ENCODE measurements at regions not wholly inside any gene's neighbourhood (a gene's known extent, or its start where the extent isn't known, plus 50 kb on each side); places are given as distances from the start of the nearest gene placed in this dataset.

DNA sequence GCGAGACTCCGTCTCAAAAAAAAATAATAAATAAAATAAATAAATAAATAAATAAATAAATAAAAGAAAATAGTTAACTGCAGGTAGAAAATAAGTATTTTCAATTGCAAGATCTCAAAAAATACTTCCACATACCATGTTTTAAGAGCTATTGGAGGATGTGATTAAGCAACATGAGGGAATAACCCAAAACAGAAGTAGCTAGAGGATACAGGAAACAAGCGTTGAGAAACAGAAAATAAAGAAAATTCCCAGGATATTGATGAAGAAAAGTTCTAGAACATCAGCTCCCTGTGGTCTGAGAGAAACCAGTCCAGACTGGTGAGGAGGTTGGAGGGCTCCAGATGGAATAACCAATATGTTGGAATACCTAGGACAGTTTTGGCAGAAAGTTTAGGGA lies 57.3 kb upstream of the RND3 start:
- H3K4me3 ChIP-seq (ENCODE audit: low read depth, low read length), result no peak overlapping the region
- TF ChIP-seq, protein P1, sequence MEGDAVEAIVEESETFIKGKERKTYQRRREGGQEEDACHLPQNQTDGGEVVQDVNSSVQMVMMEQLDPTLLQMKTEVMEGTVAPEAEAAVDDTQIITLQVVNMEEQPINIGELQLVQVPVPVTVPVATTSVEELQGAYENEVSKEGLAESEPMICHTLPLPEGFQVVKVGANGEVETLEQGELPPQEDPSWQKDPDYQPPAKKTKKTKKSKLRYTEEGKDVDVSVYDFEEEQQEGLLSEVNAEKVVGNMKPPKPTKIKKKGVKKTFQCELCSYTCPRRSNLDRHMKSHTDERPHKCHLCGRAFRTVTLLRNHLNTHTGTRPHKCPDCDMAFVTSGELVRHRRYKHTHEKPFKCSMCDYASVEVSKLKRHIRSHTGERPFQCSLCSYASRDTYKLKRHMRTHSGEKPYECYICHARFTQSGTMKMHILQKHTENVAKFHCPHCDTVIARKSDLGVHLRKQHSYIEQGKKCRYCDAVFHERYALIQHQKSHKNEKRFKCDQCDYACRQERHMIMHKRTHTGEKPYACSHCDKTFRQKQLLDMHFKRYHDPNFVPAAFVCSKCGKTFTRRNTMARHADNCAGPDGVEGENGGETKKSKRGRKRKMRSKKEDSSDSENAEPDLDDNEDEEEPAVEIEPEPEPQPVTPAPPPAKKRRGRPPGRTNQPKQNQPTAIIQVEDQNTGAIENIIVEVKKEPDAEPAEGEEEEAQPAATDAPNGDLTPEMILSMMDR (IDR thresholded peaks at IDR 0.05; ENCODE audit: low read depth, low read length), result no peak
- TF ChIP-seq MYC (IDR thresholded peaks at IDR 0.05; ENCODE audit: low read depth, low read length), result no peak
- TF ChIP-seq POLR2A (IDR thresholded peaks at IDR 0.05; ENCODE audit: extremely low read depth, insufficient read length), result no peak
- TF ChIP-seq, protein P2, sequence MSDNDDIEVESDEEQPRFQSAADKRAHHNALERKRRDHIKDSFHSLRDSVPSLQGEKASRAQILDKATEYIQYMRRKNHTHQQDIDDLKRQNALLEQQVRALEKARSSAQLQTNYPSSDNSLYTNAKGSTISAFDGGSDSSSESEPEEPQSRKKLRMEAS (IDR thresholded peaks at IDR 0.05; ENCODE audit: low read depth, low read length), result no peak
- DNase-seq (ENCODE audit: low read depth), result no peak

DNA sequence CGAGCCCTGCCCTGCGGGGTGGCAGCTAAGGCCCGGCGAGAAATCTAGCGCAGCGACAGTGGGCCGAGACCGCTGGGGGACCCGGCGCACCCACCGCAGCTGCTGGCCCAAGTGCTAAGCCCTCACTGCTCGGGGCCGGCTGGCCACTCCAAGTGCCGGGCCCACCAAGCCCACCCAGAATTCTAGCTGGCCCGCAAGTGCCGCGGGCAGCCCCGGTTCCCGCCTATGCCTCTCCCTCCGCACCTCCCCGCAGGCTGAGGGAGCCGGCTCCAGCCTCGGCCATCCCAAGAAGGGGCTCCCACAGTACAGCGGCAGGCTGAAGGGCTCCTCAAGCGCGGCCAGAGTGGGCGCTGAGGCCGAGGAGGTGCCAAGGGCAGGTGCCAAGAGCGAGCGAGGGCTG lies 55.2 kb upstream of the RND3 start:
- H3K4me3 ChIP-seq (ENCODE audit: low read depth, low read length), result no peak overlapping the region
- no peak for TF ChIP-seq MYC (IDR thresholded peaks at IDR 0.05; ENCODE audit: low read depth, low read length)
- TF ChIP-seq, protein P2 (IDR thresholded peaks at IDR 0.05; ENCODE audit: low read depth, low read length), result no peak
- no peak for TF ChIP-seq POLR2A (IDR thresholded peaks at IDR 0.05; ENCODE audit: extremely low read depth, insufficient read length)
- TF ChIP-seq, protein P1 (IDR thresholded peaks at IDR 0.05; ENCODE audit: low read depth, low read length), result no peak
- no peak for DNase-seq (ENCODE audit: low read depth)

DNA sequence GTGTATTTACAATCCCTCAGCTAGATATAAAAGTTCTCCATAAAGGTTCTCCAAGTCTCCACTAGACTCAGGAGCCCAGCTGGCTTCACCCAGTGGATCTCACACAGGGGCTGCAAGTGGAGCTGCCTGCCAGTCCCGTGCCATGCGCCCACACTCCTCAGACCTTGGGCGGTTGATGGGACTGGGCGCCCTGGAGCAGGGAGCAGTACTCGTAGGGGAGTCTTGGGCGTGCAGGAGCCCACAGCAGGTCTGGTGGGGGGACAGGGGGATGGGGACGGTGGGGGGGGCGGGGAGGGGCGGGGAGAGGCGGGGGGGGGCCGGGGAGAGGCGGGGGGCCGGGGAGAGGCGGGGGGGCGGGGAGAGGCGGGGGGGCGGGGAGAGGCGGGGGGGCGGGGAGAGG lies 54.7 kb upstream of the RND3 start:
- DNase-seq (ENCODE audit: low read depth), result no peak
- H3K4me3 ChIP-seq (ENCODE audit: low read depth, low read length), result no peak overlapping the region
- TF ChIP-seq, protein P2 (IDR thresholded peaks at IDR 0.05; ENCODE audit: low read depth, low read length), result no peak
- TF ChIP-seq, protein P1 (IDR thresholded peaks at IDR 0.05; ENCODE audit: low read depth, low read length), result no peak
- TF ChIP-seq POLR2A (IDR thresholded peaks at IDR 0.05; ENCODE audit: extremely low read depth, insufficient read length) (no peak), MYC (IDR thresholded peaks at IDR 0.05; ENCODE audit: low read depth, low read length) (no peak)

DNA sequence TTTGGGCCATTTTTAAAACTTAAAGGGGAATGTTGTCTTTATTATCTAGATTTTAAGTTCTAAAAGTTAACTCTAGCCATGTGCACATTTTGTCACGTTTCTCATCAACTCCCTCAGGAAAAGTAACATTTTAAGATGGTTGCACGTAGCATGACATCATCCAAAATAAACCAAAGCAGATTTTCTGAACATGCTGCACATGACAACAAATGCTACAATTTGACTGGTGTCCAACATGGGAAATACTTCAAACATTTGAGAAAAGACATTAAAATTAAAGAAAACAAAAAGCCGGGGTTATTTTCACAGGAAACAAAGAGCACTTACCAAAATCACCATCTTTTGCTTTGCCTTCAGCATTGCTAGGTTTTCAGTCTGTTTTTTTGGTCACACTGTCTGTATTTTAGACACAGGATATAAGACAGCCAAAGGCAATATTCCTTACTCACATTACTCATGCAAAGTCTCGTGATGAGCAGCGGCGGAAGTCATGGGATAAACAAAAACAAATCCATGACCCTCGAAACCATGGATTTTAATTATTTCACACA lies 51.3 kb upstream of the RND3 start:
- no peak overlapping the region for H3K4me3 ChIP-seq (ENCODE audit: low read depth, low read length)
- DNase-seq (ENCODE audit: low read depth), result no peak
- TF ChIP-seq MYC (IDR thresholded peaks at IDR 0.05; ENCODE audit: low read depth, low read length) (no peak), POLR2A (IDR thresholded peaks at IDR 0.05; ENCODE audit: extremely low read depth, insufficient read length) (no peak)
- TF ChIP-seq, protein P2 (IDR thresholded peaks at IDR 0.05; ENCODE audit: low read depth, low read length), result no peak
- TF ChIP-seq, protein P1 (IDR thresholded peaks at IDR 0.05; ENCODE audit: low read depth, low read length), result no peak

All from NB4 (cell line).